ENCODE measurements at regions not wholly inside any gene's neighbourhood (a gene's known extent, or its start where the extent isn't known, plus 50 kb on each side); places are given as distances from the start of the nearest gene placed in this dataset.

GRCh38 chr10:28385748-28386502 lies 83.1 kb upstream of the MPP7 start (continued):
- no peak for TF ChIP-seq CBX8 (IDR thresholded peaks at IDR 0.05; ENCODE audit: borderline replicate concordance, low read depth, low read length)

Data from H1 (cell line).